Activated CD8-positive, alpha-beta memory T cell treated with anti-CD3 and anti-CD28 coated beads, Interleukin-2, amount 50 U/mL, for 48 hours (primary cell): ENCODE measurements at regions not wholly inside any gene's neighbourhood (a gene's known extent, or its start where the extent isn't known, plus 50 kb on each side); places are given as distances from the start of the nearest gene placed in this dataset.

Source experiments
- DNase-seq: peaks from one replicate; pipeline ENCODE4 v3.0.0-alpha.2; 2020

DNA sequence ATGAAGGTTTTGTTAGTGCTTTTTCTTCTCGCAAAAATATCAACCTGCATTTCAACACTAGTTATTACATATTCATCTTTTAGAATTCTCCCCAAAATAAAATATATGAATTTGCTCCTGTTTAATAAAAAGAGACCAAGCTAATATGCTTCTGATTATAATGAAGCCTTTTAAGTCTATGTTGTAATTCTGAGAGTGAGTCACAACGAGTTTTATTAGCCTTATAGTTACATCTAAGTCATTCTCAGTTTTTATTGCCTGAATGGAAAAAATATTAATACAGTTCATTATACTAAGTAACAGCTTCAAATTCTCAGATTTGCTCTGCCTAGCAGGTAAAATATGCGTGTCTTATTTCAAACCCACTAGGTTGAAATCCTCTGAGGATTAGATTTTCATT, 152.4 kb upstream of the CELF2 start:
- DNase-seq: no peak

DNA sequence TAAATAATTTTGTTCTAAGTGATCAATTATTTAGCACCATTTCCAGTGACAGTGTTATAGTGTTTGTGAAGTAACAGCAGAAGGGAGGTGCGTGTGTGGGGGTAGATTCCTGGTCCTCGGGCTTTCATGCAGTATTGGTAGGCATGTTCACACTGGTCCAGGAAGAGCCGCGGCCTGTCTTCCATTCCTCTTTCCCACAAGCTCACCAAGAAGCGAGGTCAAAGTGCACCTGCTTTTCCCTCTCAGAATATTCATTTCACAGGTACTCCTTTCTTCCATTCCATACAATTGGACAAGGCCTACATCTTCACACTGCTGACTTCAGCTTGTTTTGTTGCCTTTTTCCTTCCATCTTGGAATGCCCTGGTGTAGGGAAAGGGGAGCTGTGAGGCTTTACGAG, 151.8 kb upstream of the CELF2 start:
- DNase-seq: no peak

DNA sequence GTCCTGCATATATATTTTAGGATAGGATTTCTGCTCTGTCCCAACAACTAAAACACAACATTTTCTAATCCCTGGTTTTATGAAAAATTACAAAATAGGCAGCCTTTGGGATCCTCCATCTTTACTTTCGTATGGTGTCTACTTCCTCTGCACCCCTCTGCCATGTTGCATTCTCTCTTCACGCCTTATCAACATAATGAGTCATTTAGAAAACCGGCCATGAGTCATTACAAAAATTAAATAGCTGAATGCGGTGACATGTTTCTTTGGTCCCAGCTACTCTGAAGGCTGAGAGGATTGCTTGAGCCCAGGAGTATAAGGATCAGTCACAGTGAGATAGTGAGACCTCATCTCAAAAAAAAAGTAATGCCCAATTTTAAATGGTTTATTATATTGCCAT, 148.1 kb upstream of the CELF2 start:
- no peak for DNase-seq

DNA sequence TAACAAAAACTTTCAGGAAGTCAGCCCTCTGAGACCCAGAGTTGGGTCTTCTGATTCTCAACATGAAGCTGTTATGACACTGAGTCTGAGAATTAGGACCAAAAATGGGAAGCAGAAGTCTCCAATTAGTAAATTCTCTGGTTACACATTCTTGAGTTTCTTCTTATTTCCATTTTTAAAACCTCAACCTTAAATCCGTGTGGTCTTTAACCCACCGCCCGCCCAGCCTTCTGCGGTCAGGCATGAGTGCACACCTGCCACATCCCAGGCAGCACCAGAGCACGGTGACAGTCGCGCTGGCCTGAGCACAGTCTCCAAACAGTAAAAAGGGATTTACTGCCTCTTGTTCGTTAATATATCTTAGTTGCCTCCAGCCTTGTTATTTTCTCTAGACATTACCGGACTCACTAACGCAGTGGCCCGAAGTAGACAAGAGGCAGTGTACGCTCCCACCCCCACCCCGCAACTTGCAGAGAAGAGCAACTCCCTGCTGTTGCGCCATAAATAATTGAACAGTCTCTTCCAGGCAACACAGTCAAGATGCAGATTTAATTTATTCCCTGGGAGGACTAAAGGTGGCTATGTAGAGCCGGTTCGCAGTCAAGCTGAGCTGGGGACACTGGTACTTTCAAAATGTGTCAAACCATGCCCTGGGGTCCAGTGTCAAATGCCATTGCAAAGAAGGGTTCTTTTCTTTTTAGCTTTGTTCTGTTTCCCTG, 147.0 kb upstream of the CELF2 start:
- no peak for DNase-seq

DNA sequence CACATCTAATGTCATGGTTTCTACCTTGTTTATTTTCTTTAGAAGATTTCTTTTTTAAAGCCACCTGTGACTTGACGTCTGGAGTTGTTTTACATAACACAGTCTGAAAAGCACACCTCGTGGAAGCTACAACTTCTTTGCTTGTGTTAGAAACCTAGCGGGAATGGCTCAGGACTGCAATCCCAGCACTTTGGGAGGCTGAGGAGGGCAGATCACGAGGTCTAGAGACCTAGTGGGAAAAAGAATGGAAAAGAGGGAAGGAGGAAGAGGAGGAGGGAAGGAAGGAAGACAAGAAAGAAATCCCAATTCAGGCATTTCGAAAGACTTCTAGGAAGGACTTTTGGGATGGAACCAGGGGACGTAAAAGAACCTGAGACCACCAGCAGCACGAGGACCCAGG, 146.3 kb upstream of the CELF2 start:
- DNase-seq: no peak

DNA sequence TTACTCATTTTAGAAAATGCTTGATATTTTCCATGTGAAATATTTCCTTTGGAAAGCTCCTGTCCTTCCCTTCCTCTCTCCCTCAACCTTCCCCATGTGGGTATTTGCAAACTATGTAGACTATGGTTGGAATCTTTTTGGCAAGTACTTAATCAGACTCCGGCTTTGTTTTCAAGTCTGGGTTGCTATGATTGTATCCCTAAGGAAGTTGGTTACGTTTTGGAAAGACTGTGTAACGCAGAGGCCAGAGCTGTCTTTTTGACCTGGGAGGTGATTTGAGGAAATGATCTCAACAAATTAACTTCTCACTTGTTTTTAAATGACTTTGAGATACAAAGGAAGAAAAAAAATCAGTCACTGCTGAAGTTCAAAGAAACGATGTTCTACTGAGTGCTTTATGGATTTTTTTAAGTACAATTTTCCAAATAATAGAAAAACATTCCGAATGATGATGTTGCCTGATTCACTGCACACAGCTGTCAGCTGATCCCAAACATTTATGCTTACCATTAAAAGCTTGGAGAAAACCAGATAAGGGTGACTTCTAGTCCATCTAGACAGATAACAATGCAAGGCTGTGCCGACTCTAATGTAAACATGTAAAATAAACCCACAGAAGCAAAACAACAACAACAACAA, 145.5 kb upstream of the CELF2 start:
- DNase-seq: no peak

DNA sequence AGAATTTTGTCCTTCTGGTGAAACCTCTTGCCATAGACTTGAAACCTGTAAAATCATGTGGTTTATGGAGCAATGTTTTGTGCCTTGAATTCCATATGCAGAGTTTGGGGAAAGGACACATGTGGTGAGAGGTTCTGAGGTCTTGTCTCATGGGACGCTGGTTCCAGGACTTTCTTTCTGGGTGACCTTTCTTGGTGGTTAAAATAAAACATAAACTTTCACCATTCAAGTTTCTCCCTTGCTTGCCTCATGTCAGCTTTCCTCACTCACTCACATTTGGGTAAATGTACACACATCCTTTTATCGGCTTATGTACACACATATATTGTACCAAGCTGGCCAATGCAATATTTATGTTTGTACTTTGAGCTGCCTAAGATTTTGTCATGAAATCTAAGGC, 144.9 kb upstream of the CELF2 start:
- no peak for DNase-seq

DNA sequence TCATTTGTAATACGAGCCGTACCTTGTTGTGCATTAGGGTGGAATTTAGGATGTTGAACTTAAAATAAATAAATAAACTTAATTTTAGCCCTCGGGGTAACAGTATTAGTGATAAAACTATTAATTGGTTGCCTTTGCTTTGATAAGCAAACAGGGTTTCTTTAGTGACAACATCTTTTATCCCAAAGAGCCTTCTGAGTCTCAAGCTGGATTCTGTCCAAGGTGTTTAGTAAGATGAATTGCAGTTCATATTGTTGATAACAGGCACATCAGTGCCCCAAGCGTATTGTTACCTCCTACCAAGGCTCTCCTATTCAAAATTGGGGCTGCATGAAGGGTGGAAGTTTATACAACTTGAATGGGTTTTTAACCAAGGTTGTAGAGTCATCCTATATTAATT, 144.4 kb upstream of the CELF2 start:
- no peak for DNase-seq

DNA sequence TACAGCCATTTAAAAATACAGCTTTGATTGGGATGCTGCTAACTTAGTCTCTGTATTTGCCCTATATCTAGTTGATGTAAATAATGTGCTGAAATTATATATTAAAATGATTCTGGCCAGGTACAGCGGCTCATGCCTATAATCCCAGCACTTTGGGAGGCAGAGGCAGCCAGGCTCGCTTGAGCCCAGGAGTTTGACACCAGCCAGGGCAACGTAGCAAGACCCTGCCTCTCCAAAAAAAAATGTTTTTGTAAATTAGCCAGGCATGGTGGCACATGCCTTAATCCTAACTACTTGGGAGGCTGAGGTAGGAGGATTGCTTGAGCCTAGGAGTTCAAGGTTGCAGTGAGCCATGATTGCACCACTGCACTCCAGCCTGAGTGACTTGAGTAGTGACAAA, 143.8 kb upstream of the CELF2 start:
- no peak for DNase-seq

DNA sequence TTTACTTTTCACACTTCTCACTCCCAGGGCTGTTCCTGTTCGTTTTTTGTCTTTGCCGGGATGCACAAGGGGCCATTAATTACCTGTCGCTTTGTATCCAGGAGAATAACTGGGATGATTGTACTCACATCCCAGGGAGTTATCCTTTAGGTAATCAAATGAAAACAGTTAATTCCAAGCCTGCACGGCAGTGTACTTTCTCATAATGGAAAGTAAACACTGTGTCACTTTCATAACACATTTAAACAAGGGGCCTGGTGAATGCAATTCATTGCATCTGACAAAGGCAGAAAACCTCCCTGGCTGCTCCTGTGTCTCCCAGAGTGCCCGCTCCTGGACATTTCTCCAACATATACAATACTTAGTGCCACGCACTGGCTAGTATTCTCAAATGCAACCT, 138.7 kb upstream of the CELF2 start:
- DNase-seq: no peak

DNA sequence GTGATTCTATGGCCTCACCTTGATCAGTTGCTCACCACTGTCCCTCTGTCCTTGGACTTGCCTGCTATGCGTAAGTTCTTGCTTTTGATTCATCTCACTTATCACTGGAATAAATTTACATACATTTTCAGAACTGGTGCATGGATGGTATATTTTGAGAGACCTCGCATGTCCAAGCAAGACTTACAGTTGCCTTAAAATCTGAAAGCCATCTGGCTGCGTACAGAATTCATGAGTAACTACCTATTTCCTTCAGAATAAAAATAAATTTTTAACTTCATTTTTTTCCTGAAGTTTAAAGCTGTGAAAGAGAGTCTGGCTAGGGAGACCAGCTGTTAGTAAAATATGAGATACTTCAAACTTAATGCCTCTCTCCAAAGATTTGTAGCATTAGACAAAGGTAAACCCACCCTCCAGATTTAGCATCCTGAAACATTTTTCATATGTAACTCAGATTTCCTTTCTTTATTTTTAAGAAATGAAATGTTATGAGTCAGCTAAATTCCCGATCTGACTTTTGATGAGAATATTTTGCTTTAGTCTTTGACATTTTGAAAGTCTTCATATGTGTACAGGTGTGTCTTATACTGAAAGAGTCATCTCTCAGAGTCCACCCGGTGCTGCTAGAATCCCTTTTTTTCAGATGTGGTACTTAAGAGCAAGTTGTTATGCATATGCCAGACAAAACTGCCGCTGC, 136.4 kb upstream of the CELF2 start:
- no peak for DNase-seq

DNA sequence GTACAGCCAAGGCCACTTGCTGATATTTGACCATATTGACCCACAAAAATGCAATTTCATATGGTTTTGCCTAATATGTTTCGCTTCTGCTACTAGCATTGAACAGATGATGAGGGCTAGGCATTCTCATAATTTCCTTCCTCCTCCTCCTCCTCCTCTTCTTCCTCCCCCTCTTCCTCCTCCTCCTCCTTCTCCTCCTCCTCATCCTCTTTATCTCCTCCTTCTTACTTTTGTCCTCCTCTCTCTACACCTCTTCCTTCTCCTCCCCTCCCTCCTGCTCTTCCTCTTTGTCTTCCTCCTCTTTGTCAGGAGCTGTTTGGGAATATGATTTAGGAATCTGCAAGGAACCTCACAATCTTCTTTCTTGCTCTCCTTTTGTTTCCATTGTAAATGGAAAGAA, 133.9 kb upstream of the CELF2 start:
- no peak for DNase-seq

DNA sequence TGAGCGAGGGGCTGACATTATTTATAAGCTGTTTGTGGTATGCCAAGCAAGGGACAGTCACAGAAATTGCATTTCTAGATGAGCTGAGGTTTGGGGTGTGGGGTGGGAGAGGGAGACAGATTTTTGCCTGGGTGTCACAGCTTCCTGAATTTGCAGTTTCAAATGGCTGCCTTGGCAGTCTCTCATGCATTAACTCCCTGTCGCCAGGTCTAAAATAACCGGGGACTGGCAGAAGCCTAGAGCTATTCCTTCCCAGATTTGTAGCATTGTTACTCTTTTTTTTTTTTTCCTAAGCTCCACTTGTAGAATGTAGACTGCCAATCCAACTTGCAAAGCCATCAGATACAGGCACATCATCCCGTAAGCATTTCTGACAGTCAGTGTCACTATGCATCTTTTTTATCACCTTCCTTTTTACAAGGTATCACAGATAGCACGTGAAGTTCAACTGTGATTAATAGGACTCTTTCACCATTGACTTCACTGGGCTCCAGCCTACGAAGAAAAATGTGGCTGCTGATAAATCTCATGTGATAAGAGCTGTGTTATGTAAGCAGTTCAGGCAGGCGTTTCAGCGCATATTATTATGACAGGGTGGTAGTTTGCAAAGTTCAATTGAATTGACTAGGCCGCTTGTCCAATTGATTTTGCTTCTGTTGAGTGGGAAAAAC, 130.7 kb upstream of the CELF2 start:
- no peak for DNase-seq

DNA sequence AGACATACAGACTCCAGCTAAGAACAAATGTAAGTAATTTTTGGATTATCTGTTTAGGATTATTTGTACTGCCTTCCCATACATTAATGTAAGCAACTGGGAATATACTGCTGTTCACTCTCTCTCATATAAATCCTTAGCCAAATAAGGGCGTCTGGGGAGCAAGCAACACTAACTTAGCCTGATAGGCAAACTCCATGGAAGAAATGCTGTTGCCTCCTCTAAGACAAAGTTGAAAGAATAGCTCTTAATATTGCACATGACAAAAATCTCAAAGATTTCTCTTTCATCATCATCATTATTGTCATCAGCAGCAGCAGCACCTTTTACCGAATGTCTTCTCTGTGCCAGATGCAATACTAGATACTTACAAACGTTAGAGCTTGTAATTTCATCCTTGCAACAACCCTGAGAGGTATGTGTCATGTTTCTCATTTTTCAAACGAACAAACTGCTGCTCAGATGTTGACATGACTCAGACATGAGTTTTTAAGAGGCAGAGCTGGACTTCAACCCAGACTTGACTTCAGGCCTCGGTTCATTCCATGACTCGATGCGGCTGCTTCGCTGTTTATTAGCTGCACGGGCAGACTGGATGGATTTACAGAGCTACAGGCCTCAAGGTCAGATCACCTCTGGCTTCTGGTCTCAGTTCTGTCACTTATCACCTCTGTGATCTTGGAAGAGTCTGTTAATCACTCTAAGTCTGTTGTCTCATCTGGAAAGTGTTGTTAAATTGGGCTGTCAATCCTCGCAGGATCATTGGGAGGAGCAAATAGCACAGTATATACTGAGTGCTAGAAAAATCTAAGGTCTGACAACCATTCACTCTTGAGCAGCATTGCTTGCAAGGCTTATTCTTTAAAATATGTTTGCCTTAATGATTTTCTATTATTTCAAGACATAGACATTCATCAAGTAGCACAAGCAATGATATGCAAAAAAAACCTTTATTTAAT, 126.3 kb upstream of the CELF2 start:
- DNase-seq: no peak

DNA sequence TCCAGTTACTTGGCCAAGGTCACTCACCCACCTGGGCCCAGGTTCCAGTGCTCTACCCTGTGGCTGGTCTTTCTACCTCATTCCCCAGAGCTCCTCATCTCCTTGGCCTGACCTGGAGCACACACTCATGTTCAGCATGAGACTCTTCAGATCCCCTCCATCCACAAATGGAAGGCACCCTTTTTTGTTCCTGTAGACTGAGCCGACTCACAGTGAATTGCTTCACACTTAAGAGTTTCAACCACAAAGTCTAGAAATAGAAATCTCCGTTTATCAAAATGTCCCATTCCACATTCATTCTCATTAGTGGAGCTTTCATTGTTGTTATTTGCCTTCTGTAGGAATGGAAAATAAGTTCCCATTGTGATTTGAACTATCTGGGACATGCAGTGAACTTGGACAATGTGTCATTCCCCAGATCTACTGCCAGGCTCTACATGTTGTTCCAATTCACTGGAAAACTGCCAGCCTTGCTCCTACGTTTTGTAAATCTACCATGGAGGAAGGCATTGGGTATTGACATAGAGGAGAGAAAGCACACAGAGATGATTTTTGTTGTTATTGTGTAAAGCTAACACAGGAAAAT, 125.3 kb upstream of the CELF2 start:
- no peak for DNase-seq

DNA sequence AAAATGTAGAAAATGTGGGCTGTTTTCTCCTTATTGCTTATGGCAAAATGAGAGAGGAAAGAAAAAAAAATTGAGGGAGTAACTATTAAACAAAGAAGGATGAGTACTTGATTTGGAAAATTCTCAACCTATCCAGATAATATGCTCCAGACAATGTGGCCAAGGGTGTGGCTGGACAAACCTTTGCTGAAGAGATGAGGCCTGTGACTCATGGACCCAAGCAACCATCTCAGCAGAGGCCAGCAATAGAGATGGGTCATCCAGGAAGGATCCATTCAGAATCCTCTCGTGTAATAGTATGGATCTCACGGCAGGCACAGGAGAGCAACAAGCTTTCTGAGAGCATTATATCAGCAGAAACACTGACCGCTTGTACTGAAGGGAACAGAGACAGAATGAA, 120.3 kb upstream of the CELF2 start:
- no peak for DNase-seq

DNA sequence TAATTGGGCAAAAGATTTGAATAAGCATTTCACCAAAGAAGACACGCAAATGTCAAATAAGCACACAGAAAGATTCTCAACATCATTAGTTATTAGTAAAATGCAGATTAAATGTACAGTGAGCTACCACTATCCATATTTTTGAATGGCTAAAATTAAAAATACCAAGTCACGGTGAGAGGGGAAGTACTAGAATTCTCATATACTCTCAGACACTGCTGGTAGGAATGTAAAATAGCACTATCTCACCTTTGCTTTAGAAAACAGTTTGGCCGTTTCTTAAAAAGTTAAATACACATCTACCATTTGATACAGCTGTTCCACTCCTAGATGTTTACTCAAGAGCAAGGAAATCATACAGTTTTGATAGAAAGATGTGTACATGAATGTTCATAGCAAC, 115.8 kb upstream of the CELF2 start:
- DNase-seq: no peak

DNA sequence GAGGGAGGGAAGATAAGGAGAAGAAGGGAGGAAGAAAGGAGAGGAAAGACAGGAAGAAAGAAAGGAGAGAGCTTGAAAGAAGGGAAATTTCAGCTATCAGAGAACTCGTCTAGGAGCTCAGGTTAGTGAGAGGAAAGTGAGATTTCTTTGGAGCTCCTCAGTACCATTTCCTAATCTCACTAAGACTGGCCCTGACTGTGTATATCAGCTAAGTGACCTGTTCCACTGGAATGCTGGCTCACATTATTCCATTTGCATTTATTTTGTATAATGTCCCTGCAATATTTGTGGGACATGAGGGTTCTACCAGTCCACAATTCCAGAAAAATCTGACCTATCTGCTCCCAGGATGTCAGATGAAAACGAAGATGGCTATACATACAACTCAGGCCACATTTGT, 114.7 kb upstream of the CELF2 start:
- no peak for DNase-seq

DNA sequence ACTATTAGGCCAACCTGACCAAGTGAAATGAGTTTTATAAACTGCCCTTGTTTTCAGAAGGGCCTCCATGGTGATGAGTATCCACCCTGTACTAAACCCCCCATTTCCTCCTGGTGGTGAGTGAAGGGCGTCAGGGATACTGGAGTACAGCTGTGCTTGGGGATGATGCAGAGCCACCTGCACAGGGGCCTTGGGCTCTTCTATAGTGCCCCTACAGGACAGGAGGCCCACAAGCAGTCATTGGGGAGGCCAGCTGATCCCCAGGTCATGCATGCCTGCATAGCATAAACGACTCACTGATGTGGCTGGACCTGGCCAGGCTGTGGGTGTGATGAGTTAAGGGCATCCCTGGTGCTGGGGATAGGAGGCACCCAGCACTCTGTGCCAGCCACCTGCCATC, 114.1 kb upstream of the CELF2 start:
- no peak for DNase-seq

DNA sequence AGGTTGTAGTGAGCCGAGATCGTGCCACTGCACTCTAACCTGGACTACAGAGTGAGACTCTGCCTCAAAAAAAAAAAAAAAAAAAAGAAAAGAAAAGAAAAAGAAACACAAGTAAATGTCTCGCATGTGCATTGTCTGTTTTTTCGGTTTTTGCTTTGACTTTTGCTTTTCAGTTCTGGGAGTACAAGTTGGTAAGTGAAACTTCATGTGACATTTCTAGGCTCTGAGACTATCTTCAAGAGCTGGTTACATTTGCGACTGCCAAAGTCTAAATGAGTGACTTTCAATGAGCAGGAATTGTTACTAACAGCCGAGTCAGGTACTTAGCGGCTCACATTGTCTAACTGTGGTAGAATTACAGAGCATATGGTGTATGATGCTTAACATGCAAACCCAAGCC, 107.0 kb upstream of the CELF2 start:
- no peak for DNase-seq

DNA sequence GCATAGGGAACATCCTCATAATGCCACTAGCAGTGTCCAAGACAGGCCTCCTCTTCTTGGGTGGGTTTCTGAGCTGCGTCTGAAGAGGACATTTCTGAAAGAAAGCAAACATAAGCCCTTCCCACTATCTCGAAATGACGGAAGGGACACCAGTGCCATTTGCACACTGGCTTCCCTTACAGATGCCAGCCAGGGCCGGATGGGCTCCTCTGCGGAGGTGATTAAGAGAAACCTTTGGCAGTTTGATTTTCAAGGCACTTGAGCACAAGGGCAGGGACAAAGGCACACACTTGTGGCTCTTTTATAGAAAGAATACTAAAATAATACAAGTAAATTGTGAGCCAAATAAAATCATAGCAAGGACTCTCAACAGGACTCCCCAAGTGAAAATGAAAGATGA, 106.6 kb upstream of the CELF2 start:
- DNase-seq: no peak

DNA sequence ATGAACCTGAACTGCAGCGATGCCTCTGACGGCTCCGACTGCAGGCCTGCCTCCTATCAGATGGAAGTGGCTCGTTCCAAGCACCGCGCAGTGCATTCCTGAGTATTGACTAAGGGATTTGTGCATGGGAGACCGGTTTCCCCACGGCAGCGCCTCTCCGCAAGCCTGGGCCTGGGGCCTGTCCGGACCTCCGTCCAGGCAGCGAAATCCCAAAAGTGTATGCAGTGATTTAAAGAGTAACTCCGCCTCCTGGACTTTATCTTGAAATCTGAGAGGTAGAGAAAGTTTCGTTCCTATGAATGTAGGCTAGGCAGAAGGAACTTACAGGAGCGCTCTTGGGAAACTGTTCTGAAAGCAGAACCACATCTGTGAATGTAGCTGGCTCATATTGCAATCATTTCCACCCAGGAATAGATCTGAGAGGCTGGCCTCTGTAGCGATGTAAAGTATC, 106.2 kb upstream of the CELF2 start:
- DNase-seq: no peak
